ENCODE measurements at regions not wholly inside any gene's neighbourhood (a gene's known extent, or its start where the extent isn't known, plus 50 kb on each side); places are given as distances from the start of the nearest gene placed in this dataset.

GRCh38 chr11:64484191-64485022 is 71.3 kb upstream of the SLC22A11 start:
- 77 to 78% methylated on average over 7 of the region's 7 CpGs for WGBS, 2 donors
- H3K4me3 ChIP-seq: no peak overlapping the region
- no peaks in the 10 kb centered on the region for H3K36me3 ChIP-seq (ENCODE audit: low read depth, missing control alignments)
- intact Hi-C loops (cut with DNase I; ENCODE audit: low total_unique reads): no loop called here
- TF ChIP-seq, protein P1, sequence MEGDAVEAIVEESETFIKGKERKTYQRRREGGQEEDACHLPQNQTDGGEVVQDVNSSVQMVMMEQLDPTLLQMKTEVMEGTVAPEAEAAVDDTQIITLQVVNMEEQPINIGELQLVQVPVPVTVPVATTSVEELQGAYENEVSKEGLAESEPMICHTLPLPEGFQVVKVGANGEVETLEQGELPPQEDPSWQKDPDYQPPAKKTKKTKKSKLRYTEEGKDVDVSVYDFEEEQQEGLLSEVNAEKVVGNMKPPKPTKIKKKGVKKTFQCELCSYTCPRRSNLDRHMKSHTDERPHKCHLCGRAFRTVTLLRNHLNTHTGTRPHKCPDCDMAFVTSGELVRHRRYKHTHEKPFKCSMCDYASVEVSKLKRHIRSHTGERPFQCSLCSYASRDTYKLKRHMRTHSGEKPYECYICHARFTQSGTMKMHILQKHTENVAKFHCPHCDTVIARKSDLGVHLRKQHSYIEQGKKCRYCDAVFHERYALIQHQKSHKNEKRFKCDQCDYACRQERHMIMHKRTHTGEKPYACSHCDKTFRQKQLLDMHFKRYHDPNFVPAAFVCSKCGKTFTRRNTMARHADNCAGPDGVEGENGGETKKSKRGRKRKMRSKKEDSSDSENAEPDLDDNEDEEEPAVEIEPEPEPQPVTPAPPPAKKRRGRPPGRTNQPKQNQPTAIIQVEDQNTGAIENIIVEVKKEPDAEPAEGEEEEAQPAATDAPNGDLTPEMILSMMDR (IDR thresholded peaks at IDR 0.05): no peak
- TF ChIP-seq POLR2A (IDR thresholded peaks at IDR 0.05): no peak
- no peak for DNase-seq
- H3K9me3 ChIP-seq: no peaks in the 10 kb centered on the region
- H3K27ac ChIP-seq: no peak overlapping the region
- H3K27me3 ChIP-seq: no peaks in the 10 kb centered on the region
- H3K4me1 ChIP-seq: no peaks in the 10 kb centered on the region

- DNase-seq: no peak
- Histone ChIP-seq H3K4me1 (no peaks in the 10 kb centered on the region), H3K4me3 (no peak overlapping the region), H3K9me3 (no peaks in the 10 kb centered on the region), H3K36me3 (ENCODE audit: low read depth, missing control alignments) (no peaks in the 10 kb centered on the region), H3K27ac (no peak overlapping the region), H3K27me3 (no peaks in the 10 kb centered on the region)
- 66 to 75% methylated on average over 12 of the region's 12 CpGs for WGBS, 2 donors
- intact Hi-C loops (cut with DNase I; ENCODE audit: low total_unique reads): no loop called here
- TF ChIP-seq POLR2A (IDR thresholded peaks at IDR 0.05): no peak
- TF ChIP-seq, protein P1 (IDR thresholded peaks at IDR 0.05): no peak
Observed at GRCh38 chr11:64485074-64485473, 70.7 kb upstream of the SLC22A11 start.

GRCh38 chr11:64489831-64490441 is 65.8 kb upstream of the SLC22A11 start:
- TF ChIP-seq POLR2A (IDR thresholded peaks at IDR 0.05): no peak
- TF ChIP-seq, protein P1 (IDR thresholded peaks at IDR 0.05): peak; percentile 14 to 66 (median 63)
- 2 to 19% methylated on average over 7 to 26 of the region's 26 CpGs for WGBS, 2 donors
- Histone ChIP-seq H3K9me3 (no peaks in the 10 kb centered on the region), H3K27ac (no peak overlapping the region), H3K4me1 (no peaks in the 10 kb centered on the region), H3K36me3 (ENCODE audit: low read depth, missing control alignments) (no peaks in the 10 kb centered on the region), H3K27me3 (no peaks in the 10 kb centered on the region), H3K4me3 (peak overlapping the region; percentile 4 to 9)
- DNase-seq: peak; percentile 74
- intact Hi-C loops (cut with DNase I; ENCODE audit: low total_unique reads): no loop called here

GRCh38 chr11:64490562-64491216 is 65.1 kb upstream of the SLC22A11 start:
- intact Hi-C loops (cut with DNase I; ENCODE audit: low total_unique reads): no loop called here
- 39 to 71% methylated on average over 14 to 22 of the region's 22 CpGs for WGBS, 2 donors
- peak overlapping the region in 1 of 2 donors; percentile 4 for H3K4me3 ChIP-seq
- TF ChIP-seq, protein P1 (IDR thresholded peaks at IDR 0.05): no peak
- TF ChIP-seq POLR2A (IDR thresholded peaks at IDR 0.05): no peak
- no peaks in the 10 kb centered on the region for H3K4me1 ChIP-seq
- DNase-seq: no peak
- H3K9me3 ChIP-seq: no peaks in the 10 kb centered on the region
- no peaks in the 10 kb centered on the region for H3K36me3 ChIP-seq (ENCODE audit: low read depth, missing control alignments)
- no peaks in the 10 kb centered on the region for H3K27me3 ChIP-seq
- H3K27ac ChIP-seq: no peak overlapping the region

Measured in testis (tissue), 2 donors.